Epithelial cell of prostate (primary cell): ENCODE measurements at regions not wholly inside any gene's neighbourhood (a gene's known extent, or its start where the extent isn't known, plus 50 kb on each side); places are given as distances from the start of the nearest gene placed in this dataset.
"Not testable (repeated sequence)": the region's sequence is repeated elsewhere in the genome, so short reads cannot be mapped to it uniquely, and the experiment has no call there.

Experiments used
- DNase-seq: peaks from one replicate; pipeline ENCODE4 v3.0.0-alpha.2; 2011; ENCODE audit warnings: low read depth, low spot score
- H3K27ac ChIP-seq: fragments of 450-650 bp; 2 replicates; pipeline ENCODE4 v1.5.1; 2017; ENCODE audit warnings: mild to moderate bottlenecking

DNA sequence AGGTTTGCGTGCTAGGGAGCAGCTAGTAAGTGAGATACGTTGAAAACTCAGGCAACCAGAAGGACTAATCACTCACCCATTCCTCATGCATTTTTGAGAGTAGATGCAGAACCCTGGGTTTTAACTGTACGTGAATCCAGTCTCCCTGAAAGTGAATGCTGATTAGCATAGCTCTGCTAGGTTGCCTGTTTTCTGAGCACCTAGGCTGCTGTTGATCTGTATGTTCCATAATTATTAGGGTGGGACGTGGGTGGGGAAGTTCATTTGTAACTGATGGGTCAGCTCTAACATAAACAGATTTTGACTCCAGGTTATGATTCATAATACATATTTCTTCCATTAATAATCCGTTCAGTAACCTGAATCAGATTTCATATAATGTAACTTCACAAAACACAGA, 379.0 kb upstream of the FANCL start:
- peak overlapping the region; percentile 80 for H3K27ac ChIP-seq
- DNase-seq: no peak

DNA sequence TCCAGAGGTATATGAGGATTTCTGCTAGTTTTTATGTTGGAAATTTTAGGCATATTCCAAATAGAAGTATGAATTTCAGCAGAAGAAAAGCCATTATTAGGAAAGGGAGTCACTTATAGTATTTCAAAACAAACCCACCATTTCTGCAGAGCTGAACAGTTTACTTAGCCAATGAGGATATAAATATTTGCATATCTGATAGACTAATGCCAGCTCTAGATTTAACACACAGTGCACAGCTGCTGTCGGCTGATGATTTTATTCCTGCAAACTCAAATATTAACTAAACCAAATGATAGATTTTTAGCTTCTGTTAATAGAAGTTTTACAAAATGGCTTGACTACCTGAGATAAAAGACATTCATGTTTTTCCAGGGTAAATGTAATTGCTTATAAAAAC, 375.8 kb upstream of the FANCL start:
- H3K27ac ChIP-seq: no peak overlapping the region
- no peak for DNase-seq

DNA sequence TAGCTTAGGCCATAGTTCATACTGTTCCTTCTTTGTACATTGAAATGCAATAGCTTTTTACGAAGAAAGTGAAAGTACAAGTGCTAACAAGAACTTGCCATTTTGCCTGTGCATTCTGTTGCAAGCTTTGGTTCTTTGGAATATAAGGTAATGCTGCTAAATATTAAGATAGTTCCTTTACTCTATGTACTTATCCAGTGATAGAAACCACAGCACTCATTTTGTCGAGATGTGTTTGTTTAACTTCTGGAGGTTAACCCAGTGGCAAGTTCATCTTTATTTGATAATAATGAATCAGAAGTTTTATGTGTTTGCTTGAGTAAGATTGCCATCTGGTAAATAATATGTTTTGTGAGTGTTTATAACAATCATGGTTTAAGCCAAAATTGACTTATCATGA, 373.1 kb upstream of the FANCL start:
- peak; percentile 29 for DNase-seq
- H3K27ac ChIP-seq: no peak overlapping the region

DNA sequence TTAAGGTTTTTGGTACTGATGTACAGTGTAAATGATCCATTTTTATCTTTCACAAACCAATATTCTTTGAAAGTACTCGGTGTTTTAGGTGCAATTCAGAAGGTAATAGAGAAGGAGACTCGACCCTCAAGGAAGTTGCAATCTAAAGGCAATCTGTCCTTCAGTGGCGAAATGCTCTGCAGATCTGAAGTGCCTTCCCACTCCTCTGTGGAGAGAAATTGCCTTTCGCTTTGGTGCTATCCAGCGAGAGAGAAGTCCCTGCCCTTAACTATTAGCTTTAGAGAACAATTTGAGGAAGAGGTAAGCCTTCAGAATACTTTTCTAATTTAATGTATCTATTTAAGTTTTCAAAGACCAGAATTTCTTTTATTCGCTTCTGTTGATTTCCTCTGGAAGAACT, 371.8 kb upstream of the FANCL start:
- no peak for DNase-seq
- H3K27ac ChIP-seq: no peak overlapping the region

DNA sequence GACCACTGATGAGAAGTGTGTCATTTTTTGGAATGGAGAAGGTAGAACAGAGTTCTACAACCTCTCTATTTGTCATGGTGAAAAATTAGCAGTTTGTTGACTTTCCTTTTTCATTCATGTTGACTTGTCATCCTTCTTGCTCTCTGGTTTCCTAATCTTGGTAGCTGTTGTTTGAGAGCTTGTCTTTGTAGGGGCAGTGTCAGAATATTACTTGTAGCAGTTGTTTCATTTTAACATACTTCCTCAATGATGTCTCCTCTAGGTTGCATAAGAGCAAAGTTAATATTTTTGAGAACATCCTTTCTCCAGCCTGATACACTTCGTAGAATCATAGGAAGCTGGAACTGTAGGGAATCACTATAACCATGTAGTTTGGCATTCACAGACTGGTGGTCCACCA, 368.2 kb upstream of the FANCL start:
- H3K27ac ChIP-seq: no peak overlapping the region
- DNase-seq: no peak

DNA sequence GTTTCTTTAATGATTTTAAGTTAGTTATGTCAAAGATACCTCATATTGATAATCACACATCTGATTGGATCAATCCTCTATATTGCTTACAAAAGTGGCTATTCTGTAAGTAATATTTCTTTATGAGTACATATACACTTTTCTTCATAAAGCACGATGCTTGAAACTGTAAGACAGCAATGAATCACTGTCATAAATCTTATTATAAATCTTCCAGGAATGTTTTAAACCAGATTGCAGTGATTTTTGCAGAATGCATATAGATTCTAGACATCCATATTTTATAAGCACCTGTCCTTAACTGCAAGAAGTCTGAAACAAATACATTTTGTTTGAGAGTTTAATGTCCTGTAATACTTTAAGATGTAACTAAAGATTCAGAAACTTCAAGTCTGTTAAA, 367.0 kb upstream of the FANCL start:
- no peak overlapping the region for H3K27ac ChIP-seq
- DNase-seq: no peak

DNA sequence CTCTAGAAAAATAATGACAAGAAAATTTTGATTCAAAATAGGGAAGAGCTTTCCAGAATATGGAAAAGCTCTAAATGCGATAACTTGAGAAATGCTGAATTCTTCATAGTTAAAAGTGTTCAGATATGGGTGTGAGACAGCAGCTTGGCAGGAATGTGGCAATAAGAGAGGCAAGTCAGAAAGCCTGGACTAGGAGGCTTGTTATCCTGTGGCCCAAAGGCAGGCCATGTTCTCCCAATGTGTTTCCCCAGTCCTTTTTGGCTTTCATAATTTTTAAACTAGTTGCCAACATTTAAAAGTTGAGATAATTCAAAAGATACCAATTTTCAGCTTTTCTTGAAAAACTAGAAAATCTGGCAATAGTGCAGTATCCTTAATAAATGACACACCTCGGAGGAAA, 366.3 kb upstream of the FANCL start:
- no peak for DNase-seq
- H3K27ac ChIP-seq: peak overlapping the region; percentile 4

DNA sequence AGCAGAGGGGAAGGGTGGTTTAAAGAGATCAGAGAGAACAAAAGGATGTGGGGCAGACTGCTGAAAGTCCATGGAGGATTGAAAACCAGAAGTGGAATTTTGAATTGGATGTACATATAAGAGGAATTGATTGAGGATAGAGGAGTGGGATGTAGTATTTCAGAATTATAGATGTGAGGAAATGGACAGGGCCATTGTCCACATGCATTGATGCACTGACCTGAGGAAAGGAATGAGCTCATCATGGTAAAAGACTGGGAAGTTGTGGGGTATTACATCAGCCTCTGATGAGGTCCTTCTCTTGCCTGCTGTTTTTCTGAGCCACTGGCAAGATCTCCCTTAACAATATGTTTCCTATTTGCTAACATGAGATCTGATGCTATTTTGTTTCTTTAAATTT, 365.7 kb upstream of the FANCL start:
- peak overlapping the region; percentile 4 for H3K27ac ChIP-seq
- DNase-seq: no peak

DNA sequence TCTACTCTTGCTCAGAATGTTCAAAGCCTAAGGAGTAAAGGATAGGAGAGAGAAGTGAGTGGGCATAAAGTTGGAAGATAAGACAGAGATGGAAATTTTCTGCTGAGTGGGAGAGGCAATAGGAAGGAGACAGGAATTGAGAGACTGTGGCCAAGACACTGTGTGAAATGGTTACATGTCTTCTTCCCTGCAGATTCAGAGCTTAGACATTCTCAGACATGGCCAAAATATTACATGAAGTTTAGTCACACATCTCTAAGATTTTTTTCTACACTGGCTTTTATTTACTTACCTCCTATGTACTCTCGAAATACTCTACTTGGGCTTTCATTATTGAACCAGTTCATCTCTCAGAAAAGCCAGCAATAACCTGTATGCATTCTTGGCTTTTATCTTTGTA, 363.0 kb upstream of the FANCL start:
- peak overlapping the region; percentile 57 for H3K27ac ChIP-seq
- DNase-seq: no peak

DNA sequence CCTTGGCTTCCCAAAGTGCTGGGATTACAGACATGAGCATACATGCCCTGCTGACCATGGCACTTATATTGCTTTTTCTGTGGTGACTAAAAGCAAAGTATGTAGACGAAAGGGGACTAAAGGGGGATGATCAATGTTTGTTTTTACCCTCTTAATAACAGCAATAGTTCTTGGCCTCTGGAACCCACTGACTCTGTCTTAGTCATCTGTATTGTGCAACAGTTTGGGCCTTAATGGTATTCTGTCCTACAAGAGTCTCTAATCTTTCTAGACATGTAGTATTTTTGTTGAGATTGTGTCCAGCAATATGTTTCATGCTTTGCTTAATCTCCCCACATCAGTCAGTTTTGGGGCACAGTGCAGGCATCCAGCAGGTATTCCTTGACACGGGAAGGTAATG, 359.9 kb upstream of the FANCL start:
- H3K27ac ChIP-seq: peak overlapping the region; percentile 60
- DNase-seq: peak; percentile 50

DNA sequence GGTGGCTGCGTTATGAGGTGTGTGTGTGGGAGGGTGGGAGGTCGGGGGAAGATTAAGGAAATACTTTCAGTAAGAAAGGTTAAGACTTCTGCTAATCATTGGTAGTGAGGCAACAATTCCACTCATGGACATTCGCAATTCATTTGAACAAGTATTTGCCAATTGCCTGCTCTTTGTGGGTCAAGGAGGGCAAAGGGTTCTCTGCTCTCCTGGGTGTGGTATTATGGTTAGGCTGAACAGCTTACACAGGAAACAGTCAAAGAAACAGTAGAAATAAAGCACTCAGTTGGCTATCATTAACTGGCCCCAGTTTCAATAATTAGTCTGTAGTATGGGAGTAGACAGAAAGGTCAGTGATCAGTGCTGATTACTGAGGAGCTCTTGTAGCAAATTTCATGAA, 357.0 kb upstream of the FANCL start:
- H3K27ac ChIP-seq: no peak overlapping the region
- no peak for DNase-seq

DNA sequence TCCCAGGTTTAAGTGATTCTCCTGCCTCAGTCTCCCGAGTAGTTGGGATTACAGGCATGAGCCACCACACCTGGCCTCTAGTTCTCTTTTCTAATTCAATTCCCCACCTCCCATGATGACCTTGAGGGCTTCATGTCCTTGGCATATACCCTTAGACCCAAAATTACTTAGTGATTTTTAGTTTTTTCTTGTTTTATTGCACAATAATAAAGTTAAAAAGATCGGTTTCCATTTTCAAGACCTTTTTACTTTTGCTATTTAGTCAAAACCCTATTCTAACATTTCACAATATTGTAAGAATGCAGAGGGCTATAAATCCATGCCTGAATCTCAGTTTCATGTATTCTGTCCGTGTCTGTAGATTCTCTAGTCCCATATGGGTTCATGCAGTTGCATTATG, 354.6 kb upstream of the FANCL start:
- DNase-seq: no peak
- H3K27ac ChIP-seq: no peak overlapping the region

DNA sequence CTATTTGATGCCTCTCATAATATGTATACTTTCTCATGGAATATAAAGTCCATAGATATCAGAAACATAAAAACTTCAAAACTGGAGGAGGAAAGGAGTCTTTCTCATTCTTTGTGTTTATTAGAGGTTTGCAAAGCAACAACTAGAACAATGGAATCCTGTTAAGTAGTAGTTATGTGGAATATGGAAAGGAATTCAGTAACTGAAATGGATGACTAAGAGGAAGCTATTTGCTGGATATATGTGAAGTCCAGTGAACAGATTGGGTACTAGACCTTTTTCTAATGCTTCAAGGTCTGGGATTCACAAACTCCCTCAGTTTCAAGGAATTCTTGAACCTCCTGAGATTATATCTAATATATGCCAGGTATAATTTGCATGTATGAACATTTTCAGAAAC, 353.6 kb upstream of the FANCL start:
- no peak overlapping the region for H3K27ac ChIP-seq
- DNase-seq: no peak

DNA sequence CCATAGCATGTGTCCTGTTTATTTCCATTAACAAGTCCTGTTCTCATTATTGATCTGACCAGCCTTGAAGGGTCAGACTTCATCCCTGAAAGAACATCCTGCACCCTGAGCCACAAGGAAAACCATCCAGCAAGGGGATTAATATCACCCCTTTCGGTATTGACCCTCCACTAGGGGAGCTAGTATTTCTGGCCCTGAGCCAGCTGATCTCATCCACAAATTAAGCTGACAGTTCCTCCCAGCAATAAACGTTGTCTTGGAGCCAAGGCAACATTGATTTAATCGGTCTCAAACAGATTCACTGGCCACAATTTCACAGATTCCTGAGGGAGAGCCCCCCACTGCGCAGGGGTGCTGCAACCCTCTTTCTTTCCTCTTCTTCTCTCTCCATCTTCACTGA, 353.1 kb upstream of the FANCL start:
- no peak for DNase-seq
- no peak overlapping the region for H3K27ac ChIP-seq

DNA sequence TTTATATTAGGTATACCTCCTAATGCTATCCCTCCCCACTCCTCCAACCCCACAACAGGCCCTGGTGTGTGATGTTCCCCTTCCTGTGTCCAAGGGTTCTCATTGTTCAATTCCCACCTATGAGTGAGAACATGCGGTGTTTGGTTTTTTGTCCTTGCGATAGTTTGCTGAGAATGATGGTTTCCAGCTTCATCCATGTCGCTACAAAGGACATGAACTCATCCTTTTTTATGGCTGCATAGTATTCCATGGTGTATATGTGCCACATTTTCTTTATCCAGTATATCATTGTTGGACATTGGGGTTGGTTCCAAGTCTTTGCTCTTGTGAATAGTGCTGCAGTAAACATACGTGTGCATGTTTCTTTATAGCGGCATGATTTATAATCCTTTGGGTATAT, 345.1 kb upstream of the FANCL start:
- H3K27ac ChIP-seq, DNase-seq: not testable (repeated sequence)

DNA sequence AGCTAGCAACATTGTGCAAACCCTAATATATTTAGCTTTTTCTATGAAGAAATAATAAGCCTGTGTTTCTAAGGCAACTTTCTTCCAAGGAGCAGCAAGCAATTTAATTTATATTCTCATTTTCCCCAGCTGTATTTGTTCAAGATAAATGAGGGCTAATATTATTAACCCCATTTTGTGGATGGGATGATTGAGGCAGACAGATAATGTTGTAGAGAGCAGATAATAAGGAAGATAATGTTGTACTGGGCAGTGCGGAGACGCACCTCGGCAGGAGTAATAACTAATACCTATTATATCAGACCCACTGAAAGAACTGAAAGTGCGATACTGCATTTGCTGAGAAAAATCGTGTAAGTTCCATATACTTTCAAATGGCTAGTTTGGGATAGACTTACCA, 344.1 kb upstream of the FANCL start:
- H3K27ac ChIP-seq: no peak overlapping the region
- DNase-seq: no peak

DNA sequence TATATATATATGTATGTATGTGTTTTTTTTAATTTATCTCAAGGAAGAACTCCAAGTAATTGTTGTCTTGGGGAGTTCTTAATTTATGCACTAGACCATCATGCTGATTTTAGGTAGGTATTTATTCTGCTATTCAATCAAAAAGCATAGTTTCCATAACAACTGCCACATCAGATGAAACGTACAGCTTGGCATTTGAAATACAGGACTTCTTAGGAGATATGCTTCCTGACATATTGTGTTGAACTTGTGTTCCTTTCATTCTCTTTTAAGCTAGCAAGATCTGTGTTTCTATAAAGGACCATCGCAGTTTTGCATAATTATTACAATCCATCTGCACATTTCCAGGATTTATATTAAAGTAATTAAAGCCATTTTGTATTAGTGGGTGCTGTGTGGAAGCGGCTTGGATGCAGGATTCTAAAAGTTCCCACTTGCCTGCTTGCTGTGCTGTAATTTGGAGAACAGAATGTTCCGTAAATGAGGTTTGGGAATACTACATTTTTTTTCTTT, 343.5 kb upstream of the FANCL start:
- no peak overlapping the region for H3K27ac ChIP-seq
- DNase-seq: no peak

DNA sequence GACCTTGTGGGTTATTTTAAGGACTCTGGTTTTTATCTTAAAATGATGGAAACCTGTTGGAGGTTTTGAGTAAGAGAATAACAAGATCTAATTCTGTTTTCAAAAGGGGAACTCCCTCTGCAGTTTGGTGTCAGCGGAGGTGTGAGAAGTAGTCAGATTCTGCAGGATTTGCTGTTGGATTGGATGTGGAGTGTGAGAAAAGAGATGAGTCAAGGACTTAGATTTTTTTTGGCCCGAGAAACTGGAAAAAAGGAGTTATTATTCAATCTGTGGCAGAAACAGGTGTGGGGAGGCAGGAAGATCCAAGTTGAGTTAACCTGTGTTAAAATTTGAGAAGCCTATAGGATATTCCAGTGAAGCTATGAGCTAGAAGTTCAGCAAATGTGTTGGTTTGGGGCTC, 337.2 kb upstream of the FANCL start:
- H3K27ac ChIP-seq: no peak overlapping the region
- no peak for DNase-seq

DNA sequence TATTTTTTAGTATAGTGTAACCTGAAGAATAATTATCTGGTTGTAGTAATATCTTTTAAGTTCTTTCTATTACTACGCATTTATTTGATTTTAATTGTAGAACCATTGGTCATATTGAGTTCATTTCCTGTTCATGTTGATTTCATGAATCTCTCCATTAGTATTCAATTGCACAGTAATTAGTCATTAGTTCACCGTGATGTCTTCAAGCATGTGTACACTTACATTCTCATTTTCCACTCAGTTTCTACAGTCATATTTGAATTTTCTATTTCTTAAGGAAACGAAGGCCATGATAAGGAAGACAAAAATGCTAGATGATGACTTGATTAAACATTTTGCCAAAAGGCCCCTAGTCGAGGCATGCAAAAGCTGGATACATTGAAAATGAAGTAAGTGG, 333.7 kb upstream of the FANCL start:
- peak overlapping the region; percentile 49 for H3K27ac ChIP-seq
- DNase-seq: peak; percentile 14

DNA sequence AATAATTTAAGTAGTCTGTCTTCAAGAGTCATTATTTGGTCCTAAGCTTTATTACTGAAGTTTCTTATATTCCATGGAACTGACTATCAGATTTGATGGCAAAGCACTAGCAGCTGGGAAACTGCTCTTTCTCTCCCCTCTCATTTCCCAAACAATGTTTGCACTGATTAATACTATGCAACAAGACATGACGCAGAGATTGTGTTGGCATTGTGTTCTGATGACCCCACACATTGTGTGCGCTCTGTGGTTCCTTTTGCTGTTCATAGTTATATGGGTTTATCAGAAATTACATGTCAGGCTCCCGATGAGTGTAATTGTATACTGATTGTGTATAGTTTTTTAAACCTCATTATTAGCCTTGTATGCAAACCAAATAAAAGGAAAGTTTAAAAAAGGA, 331.6 kb upstream of the FANCL start:
- no peak overlapping the region for H3K27ac ChIP-seq
- no peak for DNase-seq

DNA sequence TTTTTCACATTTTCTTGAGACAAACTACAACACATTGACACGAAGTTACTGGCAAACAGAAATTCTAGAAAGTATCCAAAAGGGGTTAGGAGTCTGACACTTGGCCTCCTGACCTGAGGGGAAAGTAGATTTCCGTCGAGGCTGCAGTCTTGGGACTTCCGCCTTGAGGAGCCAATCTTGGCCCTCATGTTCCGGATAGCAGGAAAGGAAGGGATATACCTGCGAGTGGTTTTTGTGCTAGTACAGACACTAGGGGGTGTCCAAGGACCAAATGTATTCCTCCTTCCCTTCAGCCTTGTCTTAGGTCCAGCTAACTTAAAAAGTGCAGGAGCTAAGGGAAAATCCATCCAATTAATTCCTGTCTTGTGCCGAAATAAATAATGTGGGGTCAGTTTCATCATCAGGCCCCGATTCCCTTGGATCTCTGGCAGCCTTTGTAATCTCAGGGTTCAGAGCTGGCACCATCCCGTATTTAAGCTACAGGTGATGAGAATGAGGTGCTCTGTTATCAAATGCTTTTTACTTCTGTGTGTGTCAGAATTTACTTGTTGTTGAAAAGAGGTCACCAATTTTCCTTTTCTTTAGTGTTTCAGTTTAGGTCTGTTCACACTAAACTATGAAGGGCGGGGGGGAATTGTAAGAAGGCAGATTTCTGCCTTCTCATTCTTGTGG, 330.2 kb upstream of the FANCL start:
- peak; percentile 37 for DNase-seq
- H3K27ac ChIP-seq: no peak overlapping the region

DNA sequence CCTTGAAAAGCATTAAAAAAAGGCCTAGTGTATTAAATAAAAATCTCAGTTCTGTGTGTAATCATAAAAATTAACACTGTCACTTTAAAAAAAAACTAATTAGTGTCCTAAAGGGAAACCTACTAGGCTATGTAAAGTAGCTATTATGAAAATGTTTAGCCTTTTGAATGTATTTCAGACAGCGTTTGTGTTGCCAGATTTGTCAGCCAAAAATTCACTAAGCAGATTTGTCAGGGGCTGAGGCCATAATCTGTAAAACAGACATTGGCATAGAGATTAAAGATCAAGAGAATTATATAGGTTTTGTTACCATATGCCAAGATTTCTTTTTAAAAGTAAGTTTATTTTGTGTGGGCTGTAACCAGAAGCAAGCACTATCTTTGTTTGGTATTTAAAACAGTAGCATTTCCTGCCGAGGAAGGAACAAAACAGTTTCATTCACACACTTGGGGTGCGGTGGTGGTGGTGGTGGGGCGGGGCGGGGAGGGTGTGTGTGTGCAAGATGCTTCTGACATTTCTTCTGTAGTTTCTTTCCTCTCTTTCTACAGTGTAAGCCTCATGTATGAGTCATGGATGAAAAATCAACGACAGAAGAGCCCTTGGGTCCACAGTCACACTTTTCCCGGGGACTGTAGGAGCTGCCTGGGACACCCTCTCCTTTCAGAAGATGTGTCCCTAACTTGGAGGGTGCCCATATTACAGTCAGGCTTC, 328.5 kb upstream of the FANCL start:
- peak overlapping the region; percentile 60 for H3K27ac ChIP-seq
- peak; percentile 29 for DNase-seq
